Fibroblast of villous mesenchyme (primary cell): ENCODE measurements at regions not wholly inside any gene's neighbourhood (a gene's known extent, or its start where the extent isn't known, plus 50 kb on each side); places are given as distances from the start of the nearest gene placed in this dataset.

Source experiments
- DNase-seq: peaks from one replicate; pipeline ENCODE4 v3.0.0-alpha.2; 2010; ENCODE audit warnings: low read depth
- H3K4me3 ChIP-seq: 2 replicates; pipeline ENCODE4 v1.5.1; 2011; ENCODE audit warnings: low read depth, mild to moderate bottlenecking, low read length
- CTCF ChIP-seq: IDR thresholded peaks from 2 replicates; pipeline ENCODE4 v1.5.1; 2012; ENCODE audit warnings: low read depth, mild to moderate bottlenecking, low read length; ENCODE audit not compliant: insufficient read depth

GRCh38 chr2:121014876-121015275, 270.1 kb downstream of the TFCP2L1 start:
- no peak for DNase-seq
- no peak overlapping the region for H3K4me3 ChIP-seq
- no peak for TF ChIP-seq CTCF

GRCh38 chr2:121015971-121016485, 269.0 kb downstream of the TFCP2L1 start:
- no peak for TF ChIP-seq CTCF
- H3K4me3 ChIP-seq: no peak overlapping the region
- DNase-seq: no peak

DNA sequence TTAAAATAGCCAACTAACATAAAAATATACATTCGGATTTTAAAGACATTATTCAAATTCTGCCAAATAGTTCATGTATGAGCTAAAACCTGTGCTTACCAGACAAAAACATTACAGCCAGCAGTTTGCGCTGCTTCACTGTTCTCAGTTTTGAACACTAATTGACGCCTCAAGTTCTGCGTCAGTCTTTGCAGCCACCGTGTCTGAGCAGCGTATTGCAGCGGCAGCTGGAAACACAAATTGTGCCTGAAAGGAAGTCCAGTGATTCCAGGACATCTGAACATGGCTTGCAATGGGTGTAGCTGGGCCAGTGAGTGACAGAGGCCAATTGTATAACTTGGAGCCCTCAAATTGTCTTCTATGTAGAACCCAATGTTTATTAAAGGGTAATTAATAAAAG, 267.6 kb downstream of the TFCP2L1 start:
- no peak for DNase-seq
- no peak for TF ChIP-seq CTCF
- H3K4me3 ChIP-seq: no peak overlapping the region

GRCh38 chr2:121018136-121019061, 266.6 kb downstream of the TFCP2L1 start:
- peak; percentile 45 for DNase-seq
- H3K4me3 ChIP-seq: peak overlapping the region; percentile 25

GRCh38 chr2:121019071-121019470, 265.9 kb downstream of the TFCP2L1 start:
- no peak overlapping the region for H3K4me3 ChIP-seq
- DNase-seq: no peak
- no peak for TF ChIP-seq CTCF

More at GRCh38 chr2:121018136-121019061, 266.6 kb downstream of the TFCP2L1 start:
- no peak for TF ChIP-seq CTCF

DNA sequence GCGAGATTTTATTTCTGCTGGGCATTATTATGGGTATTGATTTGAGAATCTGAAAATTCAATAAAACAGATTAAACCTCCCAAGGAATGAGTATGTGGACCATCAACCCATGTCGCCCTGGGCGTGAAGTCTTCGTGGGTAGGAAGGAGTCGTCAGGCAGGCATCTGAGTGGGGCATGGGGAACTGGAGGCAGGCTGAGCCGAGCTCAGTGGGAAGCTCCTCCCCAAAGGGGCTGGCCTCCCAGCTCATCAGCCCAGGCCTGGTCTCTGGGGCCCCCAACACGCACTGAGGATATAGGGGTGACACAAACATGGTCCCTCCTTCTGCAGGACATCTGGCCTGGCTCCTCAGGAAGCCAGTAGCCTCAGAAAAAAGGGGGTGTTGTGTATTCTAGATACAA, 265.2 kb downstream of the TFCP2L1 start:
- no peak for TF ChIP-seq CTCF
- H3K4me3 ChIP-seq: no peak overlapping the region
- no peak for DNase-seq
